CD4-positive, alpha-beta T cell treated with Interleukin-2 at 100 ng/mL for 4 hours (primary cell): ENCODE measurements at regions not wholly inside any gene's neighbourhood (a gene's known extent, or its start where the extent isn't known, plus 50 kb on each side); places are given as distances from the start of the nearest gene placed in this dataset.
A peak's percentile ranks its signal among the peaks of the same experiment; 100 is the strongest.
"Not testable (repeated sequence)": the region's sequence is repeated elsewhere in the genome, so short reads cannot be mapped to it uniquely, and the experiment has no call there.

ENCODE experiments used
- DNase-seq: peaks from one replicate; pipeline ENCODE4 v3.0.0-alpha.2; 2020; ENCODE audit warnings: low spot score

- no peak for DNase-seq
These were observed 68.0 kb upstream of the ZNF157 start for GRCh38 chrX:47302396-47302795.

GRCh38 chrX:47306471-47307023 is 63.8 kb upstream of the ZNF157 start:
- DNase-seq = not testable (repeated sequence)

- DNase-seq = peak; percentile 37
These were observed 58.2 kb upstream of the ZNF157 start for GRCh38 chrX:47311932-47312774.

- no peak for DNase-seq
These were observed 57.3 kb upstream of the ZNF157 start for GRCh38 chrX:47313056-47313455.

- no peak for DNase-seq
These were observed 53.9 kb upstream of the ZNF157 start for GRCh38 chrX:47316276-47317025.
